ENCODE measurements at regions not wholly inside any gene's neighbourhood (a gene's known extent, or its start where the extent isn't known, plus 50 kb on each side); places are given as distances from the start of the nearest gene placed in this dataset.

DNA sequence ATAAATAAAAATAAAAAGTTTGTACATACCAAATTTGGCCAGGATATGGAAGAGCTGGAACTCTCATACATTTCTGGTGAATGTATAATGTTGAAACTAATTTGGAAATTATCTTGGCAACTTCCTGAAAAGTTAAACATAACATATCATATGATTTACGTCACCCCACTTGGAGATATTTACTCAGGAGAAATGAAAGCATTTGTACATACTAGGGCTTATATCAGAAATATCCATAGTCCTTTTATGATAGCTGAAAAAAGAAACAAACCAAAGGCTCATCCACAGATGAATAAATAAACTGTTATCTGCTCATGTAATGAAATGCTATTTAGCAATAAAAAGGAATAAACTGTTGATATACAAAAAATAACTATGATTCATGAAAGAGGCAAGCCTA is 318.2 kb upstream of the NRXN1 start:
- TF ChIP-seq, protein P1, sequence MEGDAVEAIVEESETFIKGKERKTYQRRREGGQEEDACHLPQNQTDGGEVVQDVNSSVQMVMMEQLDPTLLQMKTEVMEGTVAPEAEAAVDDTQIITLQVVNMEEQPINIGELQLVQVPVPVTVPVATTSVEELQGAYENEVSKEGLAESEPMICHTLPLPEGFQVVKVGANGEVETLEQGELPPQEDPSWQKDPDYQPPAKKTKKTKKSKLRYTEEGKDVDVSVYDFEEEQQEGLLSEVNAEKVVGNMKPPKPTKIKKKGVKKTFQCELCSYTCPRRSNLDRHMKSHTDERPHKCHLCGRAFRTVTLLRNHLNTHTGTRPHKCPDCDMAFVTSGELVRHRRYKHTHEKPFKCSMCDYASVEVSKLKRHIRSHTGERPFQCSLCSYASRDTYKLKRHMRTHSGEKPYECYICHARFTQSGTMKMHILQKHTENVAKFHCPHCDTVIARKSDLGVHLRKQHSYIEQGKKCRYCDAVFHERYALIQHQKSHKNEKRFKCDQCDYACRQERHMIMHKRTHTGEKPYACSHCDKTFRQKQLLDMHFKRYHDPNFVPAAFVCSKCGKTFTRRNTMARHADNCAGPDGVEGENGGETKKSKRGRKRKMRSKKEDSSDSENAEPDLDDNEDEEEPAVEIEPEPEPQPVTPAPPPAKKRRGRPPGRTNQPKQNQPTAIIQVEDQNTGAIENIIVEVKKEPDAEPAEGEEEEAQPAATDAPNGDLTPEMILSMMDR (IDR thresholded peaks at IDR 0.05): no peak
- TF ChIP-seq EP300 (IDR thresholded peaks at IDR 0.05): no peak
